GM19397 (cell line): ENCODE measurements at regions not wholly inside any gene's neighbourhood (a gene's known extent, or its start where the extent isn't known, plus 50 kb on each side); places are given as distances from the start of the nearest gene placed in this dataset.
"Not testable (repeated sequence)": the region's sequence is repeated elsewhere in the genome, so short reads cannot be mapped to it uniquely, and the experiment has no call there.

Source experiments
- ATAC-seq: cut with Tn5 transposase; IDR thresholded peaks from one replicate; pipeline ENCODE4 v1.9.1; 2021; ENCODE audit warnings: mild to moderate bottlenecking, moderate library complexity; ENCODE audit not compliant: unreplicated experiment

DNA sequence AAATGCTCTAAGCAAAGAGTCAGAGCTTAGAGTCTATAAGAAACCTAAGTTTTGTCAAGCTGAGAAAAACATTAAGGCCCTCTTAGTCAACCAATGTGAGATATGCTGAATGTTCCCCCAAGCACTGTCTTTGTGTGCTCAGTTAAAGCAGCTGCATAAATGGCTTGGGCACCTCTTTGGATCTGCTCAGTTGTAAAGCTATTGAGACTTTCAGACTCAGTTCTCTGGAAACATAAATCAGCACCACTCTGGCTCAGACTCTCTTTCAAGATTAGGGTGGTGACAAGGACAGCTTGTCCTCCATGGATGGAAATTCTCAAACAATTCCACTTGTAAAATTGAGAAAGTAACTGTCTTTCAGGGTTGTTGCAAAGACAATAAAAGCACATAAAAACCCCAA is 807.9 kb downstream of the PRELID2 start:
- ATAC-seq, result no peak

DNA sequence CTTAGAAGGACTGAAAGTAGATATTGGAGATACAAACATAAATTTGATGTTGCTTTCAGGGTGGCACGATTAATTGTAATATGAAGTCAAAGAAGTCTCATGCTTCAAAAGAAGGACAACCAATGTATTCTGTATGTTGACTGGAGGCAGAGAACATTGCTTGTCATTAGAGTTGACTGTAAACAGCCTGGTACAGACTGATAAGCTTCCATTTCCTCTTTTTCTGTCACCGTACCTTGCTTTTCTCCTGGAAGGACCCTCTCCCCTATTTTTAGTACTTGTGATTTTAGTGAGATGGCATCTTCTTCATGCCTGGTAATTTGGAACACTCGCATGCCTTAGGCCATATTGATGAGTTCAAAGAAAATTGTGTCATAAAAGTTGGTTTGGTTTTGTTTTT is 809.4 kb downstream of the PRELID2 start:
- ATAC-seq, result no peak

DNA sequence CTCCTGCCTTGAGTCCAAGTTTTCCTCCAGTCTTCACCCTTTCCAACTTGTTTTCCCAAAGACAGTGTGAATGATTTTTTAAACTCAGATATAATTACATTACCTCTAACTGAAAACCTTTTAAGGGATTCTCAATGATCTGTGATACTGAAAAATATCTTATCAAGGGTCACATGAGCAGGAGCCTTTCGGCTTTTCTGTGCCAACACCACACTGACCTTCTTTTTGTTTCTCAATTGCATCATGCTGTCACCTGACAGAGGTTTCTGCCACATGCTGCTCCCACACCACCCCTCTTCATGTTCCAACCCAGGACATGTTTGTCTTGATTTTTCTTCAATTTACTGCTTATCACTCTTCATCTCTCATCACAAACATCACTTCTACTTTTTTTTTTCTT is 820.0 kb downstream of the PRELID2 start:
- no peak for ATAC-seq

DNA sequence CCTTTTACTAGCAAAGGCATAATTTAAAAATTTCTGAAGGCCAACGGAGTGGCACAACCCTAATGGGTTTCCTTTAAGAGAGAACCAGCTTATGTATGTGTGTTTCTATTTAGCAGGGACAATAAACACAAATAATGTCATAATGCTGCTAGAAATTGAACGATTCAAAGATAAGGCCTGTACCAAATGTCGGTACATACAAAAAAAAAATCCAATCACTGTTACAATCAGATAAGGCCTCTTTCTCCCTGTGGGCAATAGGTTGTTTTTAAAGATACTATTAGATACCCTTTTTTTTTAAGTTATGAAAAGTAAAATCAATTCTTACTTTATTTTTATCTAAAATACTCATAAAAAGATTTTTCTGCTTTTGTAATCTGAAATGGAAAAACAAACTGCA is 821.0 kb downstream of the PRELID2 start:
- no peak for ATAC-seq

DNA sequence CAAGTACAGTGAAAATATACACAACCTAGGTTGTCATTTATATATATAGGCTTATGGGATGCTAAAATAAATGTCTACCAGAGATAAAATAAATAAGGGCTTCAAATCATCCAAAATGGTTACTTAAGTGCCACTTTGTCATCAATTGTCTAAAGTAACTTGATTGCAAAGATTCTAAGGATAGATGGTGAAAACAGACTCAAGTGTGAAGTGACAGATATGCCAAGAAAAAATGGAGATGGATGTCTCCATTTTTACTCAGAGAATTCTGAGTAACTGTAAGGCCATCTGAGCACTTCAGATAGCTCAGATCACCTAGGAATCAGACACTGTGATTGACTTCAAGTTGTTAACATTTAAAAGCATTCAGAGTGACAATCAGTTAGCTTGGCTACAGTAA is 824.3 kb downstream of the PRELID2 start:
- ATAC-seq, result no peak

DNA sequence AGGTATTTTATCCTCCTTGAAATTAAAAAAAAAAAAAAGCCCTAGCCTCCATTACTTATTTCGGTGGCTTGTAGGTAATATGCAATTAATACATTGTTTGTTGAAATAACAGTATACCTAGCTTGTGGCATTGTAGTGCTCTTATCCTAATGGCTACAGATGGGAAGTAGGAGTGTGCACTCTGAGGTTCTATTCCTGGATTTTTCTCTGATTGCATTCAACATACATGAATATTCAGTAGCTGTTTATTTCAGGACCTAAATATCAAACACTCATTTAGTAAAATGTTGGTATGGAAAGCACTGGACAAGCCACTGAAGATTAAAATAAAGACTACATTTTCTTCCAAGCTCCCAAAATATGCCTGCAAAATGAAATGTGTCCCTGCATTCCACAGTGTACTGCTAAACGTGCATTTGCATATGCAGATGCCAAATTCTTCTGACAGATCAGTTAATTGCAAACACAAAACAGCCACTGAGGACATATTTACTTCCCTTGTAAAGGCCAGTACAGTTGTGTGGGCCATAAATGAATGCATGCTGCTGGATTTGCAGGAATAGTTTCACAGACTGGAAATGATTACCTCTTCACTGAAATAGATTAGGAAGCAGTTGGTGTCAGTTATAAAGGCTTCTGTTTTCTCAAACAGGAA is 826.1 kb downstream of the PRELID2 start:
- no peak for ATAC-seq

DNA sequence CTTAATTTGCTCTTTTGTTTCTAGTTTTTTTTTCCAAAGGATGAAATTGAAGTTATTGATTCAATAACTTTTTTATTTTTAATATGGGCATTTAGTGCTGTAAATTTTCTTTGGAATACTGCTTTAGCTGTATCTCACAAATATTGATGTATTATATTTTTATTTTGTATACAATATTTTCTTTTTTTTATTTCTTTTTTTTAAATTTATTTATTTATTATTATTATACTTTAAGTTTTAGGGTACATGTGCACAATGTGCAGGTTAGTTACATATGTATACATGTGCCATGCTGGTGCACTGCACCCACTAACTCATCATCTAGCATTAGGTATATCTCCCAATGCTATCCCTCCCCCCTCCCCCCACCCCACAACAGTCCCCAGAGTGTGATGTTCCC is 823.7 kb downstream of the KCTD16 start:
- not testable (repeated sequence) for ATAC-seq

DNA sequence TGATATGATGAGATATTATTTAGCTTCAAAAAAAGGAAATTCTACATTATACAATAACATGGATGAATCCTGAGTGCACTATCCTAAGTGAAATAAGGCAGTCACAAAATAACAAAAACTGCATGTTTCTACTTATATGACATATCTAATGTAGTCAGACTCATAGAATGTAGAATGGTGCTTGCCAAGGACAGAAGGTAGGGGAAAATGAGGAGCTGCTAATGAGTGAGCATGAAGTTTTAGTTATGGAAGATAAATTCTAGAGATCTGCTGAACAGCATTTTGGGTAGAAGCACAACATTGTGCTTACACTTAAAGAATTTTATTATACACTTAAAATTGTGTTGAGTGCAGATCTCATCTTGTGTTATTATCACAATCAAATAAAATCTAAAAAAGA is 812.4 kb downstream of the KCTD16 start:
- no peak for ATAC-seq

DNA sequence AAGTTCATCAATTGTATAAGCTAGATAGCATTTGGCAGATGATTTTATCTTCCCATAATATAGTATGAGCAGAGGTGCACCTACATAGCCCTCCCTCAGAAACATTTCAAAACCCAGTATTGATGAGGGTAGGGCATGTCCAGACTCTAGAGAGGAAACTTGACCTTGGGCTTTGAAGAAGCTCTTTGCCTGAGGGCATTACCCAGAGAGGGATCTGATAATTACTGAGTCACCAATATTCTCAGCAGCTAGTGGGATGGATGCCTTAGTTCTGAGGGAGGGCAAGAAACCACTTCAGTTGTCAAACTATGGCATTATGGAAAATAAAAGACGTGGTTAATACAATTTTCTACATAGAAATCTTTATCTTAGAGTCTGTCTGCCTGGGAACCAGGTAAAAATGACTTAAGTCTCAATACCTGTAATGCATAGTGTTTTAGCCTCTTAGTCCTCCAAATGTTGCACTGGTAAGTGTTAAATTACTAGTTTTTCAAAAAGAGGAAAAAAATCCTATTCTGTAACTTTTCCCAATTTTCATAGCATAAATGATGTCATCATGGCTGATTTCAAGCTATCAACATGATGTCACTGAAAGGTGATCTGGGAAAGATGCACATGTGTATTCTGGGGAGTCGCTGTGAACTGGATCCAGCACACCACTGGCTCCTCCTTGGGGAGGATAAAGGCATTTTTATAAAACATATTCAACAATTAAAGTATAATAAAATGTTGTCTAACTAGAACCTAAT is 809.0 kb downstream of the KCTD16 start:
- no peak for ATAC-seq

DNA sequence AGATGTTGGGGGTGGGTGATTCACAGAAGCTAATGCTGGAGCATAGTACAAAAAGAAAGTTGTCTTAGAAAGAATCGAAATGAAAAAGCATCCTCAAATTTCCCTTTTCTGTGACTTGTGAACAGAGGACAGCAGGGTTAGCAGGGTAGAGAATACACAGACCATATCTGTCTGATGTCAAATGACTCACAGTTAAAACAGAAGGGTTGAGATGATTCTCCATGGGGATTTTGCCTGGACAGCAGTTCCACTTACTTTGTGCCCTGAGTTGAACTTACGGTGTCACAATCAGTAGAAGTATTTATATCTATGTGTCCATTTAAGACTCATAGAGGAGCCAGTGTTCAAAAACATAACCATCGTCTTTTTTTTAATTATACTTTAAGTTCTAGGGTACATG is 801.6 kb downstream of the KCTD16 start:
- no peak for ATAC-seq

DNA sequence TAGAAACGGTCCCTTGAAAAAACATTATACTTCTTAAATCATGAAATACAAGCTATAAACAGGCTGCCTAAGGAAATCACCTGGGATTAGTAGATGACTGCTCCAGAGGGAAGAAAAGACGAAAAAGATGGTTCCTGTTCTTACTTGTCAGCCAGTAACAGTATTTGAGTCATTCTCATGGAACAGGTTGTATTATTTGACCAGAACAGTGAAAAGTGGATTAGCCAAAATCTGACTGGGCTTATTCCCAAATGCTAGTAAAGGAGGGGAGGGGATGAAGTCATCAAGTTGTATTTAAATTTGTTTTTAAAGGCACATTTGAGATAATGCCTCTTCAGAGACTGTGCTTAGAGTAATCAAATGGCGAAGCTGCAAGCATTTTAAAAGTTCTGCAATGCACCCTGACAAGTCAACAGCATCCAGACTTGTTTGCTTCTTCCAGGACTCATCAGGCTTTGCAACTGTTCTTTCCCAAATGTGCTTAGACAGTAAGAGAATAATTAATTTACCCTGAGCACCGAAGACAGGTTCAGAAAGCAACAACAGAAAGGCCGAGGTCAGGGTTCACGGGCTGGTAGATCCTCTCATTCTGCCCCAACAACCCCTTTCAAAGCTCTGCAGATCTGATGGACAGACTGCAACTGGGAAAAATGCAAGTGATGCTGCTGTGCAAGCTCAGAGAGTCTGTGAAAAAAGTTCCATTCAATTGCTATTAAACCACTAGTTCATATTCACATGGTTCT is 800.6 kb downstream of the KCTD16 start:
- ATAC-seq, result no peak

DNA sequence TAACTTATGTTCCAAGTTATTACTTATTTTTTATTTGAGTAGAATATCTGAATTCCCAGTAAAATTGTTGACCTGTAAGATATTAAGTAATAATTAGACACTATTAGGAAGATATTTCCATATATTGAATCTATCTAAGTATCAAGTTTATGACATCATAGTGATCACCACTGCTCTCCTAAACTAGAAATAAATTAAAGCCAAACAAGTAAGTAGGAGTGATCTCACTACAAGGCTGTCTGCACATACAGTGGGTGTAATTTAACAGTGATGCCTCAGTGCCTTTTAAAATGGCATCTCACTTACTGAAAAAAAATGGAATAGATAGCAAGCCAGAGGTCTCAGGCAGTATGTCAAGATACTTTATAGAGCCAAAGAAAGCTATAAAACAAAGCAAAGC is 789.6 kb downstream of the KCTD16 start:
- ATAC-seq, result no peak

DNA sequence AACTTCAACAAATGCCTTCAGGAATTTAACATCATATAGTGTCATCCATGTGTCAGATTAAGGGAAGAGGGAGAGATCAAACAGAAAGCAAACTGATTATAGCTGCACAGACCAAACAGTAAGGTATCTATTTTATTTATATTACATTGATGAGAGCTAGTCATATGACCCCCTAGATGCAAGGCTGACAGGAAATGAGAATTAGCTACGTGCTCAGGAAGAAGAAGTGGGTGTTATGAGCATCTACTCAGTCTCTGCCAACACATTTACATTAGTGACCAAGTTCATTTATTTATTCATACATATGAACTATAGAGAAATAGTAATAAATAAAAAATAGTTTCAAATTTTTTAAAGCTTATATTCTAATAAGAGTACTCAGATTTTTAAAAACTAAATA is 787.3 kb downstream of the KCTD16 start:
- no peak for ATAC-seq

DNA sequence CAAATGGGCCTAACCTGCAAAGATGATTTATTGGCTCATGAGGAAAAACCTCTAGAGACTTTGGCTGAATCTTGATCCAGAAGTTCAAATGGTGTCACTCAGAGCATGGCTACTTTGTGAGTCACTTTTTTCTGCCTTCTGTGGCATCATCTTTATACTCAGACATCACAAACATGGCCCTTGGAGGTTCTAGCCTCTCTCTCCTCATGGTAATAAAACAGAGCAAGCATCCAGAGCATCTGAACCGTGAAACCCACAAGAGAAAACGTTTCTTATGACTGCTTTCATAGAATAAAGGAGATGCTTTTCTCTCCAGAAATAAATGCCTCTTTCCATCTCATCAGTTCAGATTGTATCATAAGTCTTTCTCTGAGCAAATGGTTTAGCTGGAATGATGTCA is 780.3 kb downstream of the KCTD16 start:
- ATAC-seq, result no peak

DNA sequence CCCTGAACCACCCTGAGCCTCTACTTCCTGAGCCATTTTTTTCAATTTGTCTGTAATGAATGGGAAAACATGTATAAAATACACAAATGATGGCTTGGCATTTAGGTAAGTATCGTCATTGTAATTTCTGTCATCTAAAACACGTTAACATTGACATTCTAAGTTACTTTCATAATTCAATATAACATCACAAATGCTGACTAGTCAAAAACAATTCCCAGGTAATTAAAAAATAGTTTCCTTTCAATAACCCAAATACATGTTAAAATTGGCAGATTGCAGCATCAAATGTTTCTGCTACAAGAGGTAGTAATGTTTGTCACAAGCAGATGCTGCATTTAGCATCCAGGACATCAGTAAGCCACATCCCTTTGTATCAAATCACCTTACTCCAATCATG is 776.4 kb downstream of the KCTD16 start:
- no peak for ATAC-seq

DNA sequence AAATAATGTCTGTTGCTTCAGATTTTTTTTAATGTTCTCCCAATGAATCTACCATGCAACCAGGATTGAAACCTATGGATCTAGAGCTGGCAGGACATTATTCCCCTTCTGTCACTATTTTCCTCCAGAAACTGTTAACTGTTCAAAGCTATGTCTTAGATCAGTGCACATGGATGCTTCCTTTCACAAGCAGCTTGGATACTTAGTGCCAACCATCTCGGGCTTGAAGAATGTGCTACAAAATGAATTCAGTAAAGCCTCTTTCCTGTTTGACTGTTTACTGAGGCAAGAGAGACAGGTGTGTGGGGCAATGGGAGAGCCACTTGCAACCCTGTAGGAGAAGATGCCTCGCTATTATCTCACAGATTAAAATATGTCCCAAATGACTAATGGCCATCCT is 774.8 kb downstream of the KCTD16 start:
- no peak for ATAC-seq

DNA sequence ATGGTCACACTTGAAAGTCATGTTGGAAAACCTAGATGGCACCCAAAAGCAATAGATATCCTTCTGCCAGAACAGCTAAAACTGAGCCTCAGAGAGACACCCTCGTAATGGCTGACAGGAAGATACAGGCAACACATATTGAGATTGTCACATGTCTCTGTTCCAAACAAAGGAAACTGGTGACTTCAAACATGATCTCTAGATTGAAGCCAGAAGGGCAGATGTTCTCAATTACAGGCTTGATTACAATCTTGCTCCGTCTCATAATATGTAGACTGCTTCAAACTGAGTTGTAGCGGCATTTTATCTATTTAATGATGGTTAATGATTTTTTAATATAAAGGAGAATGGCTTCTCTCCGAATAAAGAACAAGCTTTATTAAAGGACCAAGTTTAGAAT is 774.3 kb downstream of the KCTD16 start:
- ATAC-seq, result no peak

DNA sequence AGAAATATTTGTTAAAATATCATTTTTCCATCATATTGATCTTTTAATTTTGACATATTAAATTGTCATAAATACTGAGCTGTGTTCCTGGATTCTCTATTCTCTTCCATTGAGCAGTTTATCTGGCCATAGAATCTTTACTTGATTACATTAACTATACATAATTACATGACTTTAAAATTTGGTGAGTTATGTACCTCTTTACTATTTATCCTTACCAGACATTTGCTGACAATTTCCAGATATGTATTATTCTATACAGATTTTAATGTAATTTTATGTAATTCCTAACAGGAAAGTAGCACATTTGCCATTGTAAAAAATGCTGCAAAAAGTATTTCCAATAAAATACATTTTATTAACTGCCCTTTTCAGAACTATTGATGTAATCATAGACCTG is 770.3 kb downstream of the KCTD16 start:
- no peak for ATAC-seq

DNA sequence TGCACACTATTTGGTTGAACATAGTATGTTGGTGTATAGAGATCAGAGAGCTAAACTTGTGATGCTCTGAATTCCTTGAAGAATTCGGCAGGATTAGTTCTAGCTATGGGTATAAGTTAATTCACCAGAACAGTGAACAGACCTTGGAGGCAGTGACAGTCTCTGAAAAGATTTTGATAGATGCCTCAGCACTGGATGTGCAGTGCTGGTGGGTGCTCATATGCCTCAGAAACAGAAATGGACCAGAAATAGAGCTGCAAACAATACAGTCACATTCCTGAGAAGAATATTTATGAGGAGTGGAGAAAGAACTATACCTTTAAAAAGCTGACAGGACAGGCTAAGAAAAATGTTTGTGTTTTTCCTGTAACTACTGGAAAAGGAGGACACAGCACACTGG is 747.7 kb downstream of the KCTD16 start:
- ATAC-seq, result no peak

DNA sequence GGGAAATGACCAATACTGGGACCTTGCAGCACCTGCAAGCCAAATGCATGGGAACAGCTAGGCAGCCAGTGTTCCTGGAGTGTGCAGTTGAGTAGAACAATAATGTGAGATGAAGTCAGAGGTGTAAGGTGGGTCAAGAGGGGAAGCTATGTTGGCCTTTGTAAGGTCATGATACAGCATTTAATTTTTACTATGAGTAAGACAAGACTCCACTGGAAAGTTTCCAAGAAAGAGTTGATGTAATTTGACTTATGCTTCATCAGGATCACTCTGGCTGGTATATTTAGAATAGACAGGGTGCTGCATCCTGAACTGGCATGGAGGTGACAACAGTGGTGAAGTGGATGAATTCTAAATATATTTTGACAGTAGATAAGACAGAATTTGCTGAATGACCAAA is 744.8 kb downstream of the KCTD16 start:
- ATAC-seq, result no peak

DNA sequence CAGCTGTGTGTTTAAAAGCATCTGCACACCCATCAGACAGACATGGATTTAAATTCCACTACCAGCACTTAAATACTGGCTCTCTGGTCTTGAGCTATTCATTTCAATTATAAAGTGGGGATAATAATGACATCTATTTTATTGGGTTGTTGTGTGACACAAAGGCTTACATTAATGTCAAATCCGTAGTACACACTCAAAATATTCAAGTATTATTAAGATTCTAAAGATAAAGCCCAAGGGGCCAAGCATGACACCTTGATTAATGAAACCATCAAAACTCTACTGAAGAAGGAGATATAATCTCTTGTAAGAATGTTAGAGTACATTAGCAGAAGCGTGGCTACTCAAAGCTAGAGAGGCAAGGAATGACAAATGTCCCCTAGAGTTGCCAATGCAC is 743.0 kb downstream of the KCTD16 start:
- no peak for ATAC-seq

DNA sequence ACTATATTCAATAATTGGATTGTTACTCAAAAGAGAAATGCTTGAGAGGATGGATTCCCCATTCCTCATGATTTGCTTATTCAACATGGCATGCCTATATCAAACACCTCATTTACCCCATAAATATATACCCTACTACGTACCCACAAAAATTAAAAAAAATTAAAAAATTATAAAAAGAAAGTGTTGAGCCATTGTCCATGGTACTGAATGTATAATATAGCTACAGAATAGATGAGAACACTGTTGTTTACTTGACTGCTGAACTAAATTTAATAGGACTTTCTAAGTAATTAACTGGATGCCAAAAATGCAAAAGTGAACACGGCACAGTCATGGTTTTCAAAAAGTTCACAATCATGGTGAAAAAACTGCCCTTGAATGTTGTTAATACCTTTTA is 725.8 kb downstream of the KCTD16 start:
- no peak for ATAC-seq
